Neural progenitor cell (in vitro differentiated cells): ENCODE measurements at regions not wholly inside any gene's neighbourhood (a gene's known extent, or its start where the extent isn't known, plus 50 kb on each side); places are given as distances from the start of the nearest gene placed in this dataset.

ENCODE experiments used
- DNase-seq: peaks from one replicate; pipeline ENCODE4 v3.0.0-alpha.2; 2016; ENCODE audit warnings: low spot score
- H2AFZ ChIP-seq: fragments of 200-600 bp; sonication (generic); replicated peaks from 2 replicates; pipeline ENCODE4 v1.6.1; 2016; ENCODE audit warnings: antibody characterized with exemption
- H3F3A ChIP-seq: fragments of 200-600 bp; sonication (generic); 2 replicates; pipeline ENCODE4 v1.6.1; 2016; ENCODE audit warnings: antibody characterized with exemption, low read depth
- H3K27ac ChIP-seq: fragments of 200-600 bp; sonication (generic); 2 replicates; pipeline ENCODE4 v1.5.1; 2016; ENCODE audit warnings: mild to moderate bottlenecking
- H3K27me3 ChIP-seq: fragments of 200-600 bp; sonication (generic); 2 replicates; pipeline ENCODE4 v1.6.1; 2016; ENCODE audit warnings: mild to moderate bottlenecking, moderate library complexity
- H3K36me3 ChIP-seq: fragments of 200-600 bp; sonication (generic); 2 replicates; pipeline ENCODE4 v1.5.1; 2016
- H3K4me1 ChIP-seq: fragments of 200-600 bp; sonication (generic); 2 replicates; pipeline ENCODE4 v1.6.1; 2016; ENCODE audit warnings: mixed run types
- H3K4me2 ChIP-seq: fragments of 200-600 bp; sonication (generic); 2 replicates; pipeline ENCODE4 v1.6.1; 2016
- H3K4me3 ChIP-seq: fragments of 200-600 bp; sonication (generic); 2 replicates; pipeline ENCODE4 v1.5.1; 2016
- H3K79me2 ChIP-seq: fragments of 200-600 bp; sonication (generic); 2 replicates; pipeline ENCODE4 v1.6.1; 2016; ENCODE audit warnings: low read depth
- H3K9ac ChIP-seq: fragments of 200-600 bp; sonication (generic); 2 replicates; pipeline ENCODE4 v1.6.1; 2016
- H3K9me3 ChIP-seq: fragments of 200-600 bp; sonication (generic); 2 replicates; pipeline ENCODE4 v1.5.1; 2016; ENCODE audit warnings: low read depth
- H4K20me1 ChIP-seq: fragments of 200-600 bp; sonication (generic); 2 replicates; pipeline ENCODE4 v1.6.1; 2016; ENCODE audit warnings: low read depth
- H3K27ac Mint-ChIP-seq: 3 replicates; pipeline ENCODE4 v1.8.0; 2021; ENCODE audit warnings: mixed read lengths
- H3K27me3 Mint-ChIP-seq: 2 replicates; pipeline ENCODE4 v1.8.0; 2022; ENCODE audit warnings: low read depth, mild to moderate bottlenecking, inconsistent platforms, moderate library complexity, mixed read lengths; ENCODE audit not compliant: insufficient read depth
- H3K36me3 Mint-ChIP-seq: 3 replicates; pipeline ENCODE4 v1.8.0; 2021; ENCODE audit warnings: mixed read lengths
- H3K4me1 Mint-ChIP-seq: 3 replicates; pipeline ENCODE4 v1.8.0; 2021; ENCODE audit warnings: mixed read lengths
- H3K4me3 Mint-ChIP-seq: 3 replicates; pipeline ENCODE4 v1.8.0; 2021; ENCODE audit warnings: mild to moderate bottlenecking, moderate library complexity, mixed read lengths
- H3K9me3 Mint-ChIP-seq: 3 replicates; pipeline ENCODE4 v1.8.0; 2020; ENCODE audit warnings: mixed read lengths
- CTCF ChIP-seq: fragments of 200-600 bp; sonication (generic); IDR thresholded peaks from 2 replicates; pipeline ENCODE4 v1.5.1; 2017; ENCODE audit warnings: antibody characterized with exemption, mild to moderate bottlenecking
- EZH2 ChIP-seq: fragments of 200-600 bp; sonication (generic); IDR thresholded peaks from 2 replicates; pipeline ENCODE4 v1.6.1; 2017; ENCODE audit warnings: antibody characterized with exemption, mild to moderate bottlenecking, moderate library complexity
- EZH2phosphoT487 ChIP-seq: fragments of 200-600 bp; sonication (generic); IDR thresholded peaks from 2 replicates; pipeline ENCODE4 v1.6.1; 2017; ENCODE audit warnings: antibody characterized with exemption

GRCh38 chr9:26373616-26374015 lies 519.0 kb downstream of the CAAP1 start:
- H3F3A ChIP-seq: no peaks in the 10 kb centered on the region
- no peaks in the 10 kb centered on the region for H3K9me3 ChIP-seq
- no peak overlapping the region for H3K4me2 ChIP-seq
- H2AFZ ChIP-seq: no peak overlapping the region
- H3K27ac ChIP-seq: no peak overlapping the region
- TF ChIP-seq EZH2phosphoT487 (no peak), EZH2 (no peak), CTCF (no peak)
- H3K9me3 Mint-ChIP-seq: peaks cover under 1% of the 10 kb centered on the region
- no peak overlapping the region for H3K4me3 Mint-ChIP-seq
- no peaks in the 10 kb centered on the region for H3K4me1 ChIP-seq
- no peak overlapping the region for H3K27ac Mint-ChIP-seq
- H3K9ac ChIP-seq: no peak overlapping the region
- no peak for DNase-seq
- no peaks in the 10 kb centered on the region for H3K27me3 ChIP-seq
- no peak overlapping the region for H3K4me3 ChIP-seq
- no peaks in the 10 kb centered on the region for H3K36me3 ChIP-seq
- H3K27me3 Mint-ChIP-seq: no peaks in the 10 kb centered on the region
- no peaks in the 10 kb centered on the region for H4K20me1 ChIP-seq
- H3K79me2 ChIP-seq: no peaks in the 10 kb centered on the region
- no peaks in the 10 kb centered on the region for H3K4me1 Mint-ChIP-seq
- H3K36me3 Mint-ChIP-seq: no peaks in the 10 kb centered on the region

- H3K27ac Mint-ChIP-seq: no peak overlapping the region
- H3K4me3 Mint-ChIP-seq: no peak overlapping the region
- Histone ChIP-seq H3K36me3 (no peaks in the 10 kb centered on the region), H3K4me3 (no peak overlapping the region), H3K27me3 (no peaks in the 10 kb centered on the region), H4K20me1 (no peaks in the 10 kb centered on the region), H2AFZ (no peak overlapping the region), H3K27ac (no peak overlapping the region), H3K9me3 (no peaks in the 10 kb centered on the region), H3F3A (no peaks in the 10 kb centered on the region), H3K79me2 (no peaks in the 10 kb centered on the region), H3K4me2 (no peak overlapping the region), H3K9ac (no peak overlapping the region), H3K4me1 (no peaks in the 10 kb centered on the region)
- TF ChIP-seq EZH2phosphoT487: no peak
- no peak for TF ChIP-seq CTCF
- TF ChIP-seq EZH2: no peak
- no peaks in the 10 kb centered on the region for H3K36me3 Mint-ChIP-seq
- no peaks in the 10 kb centered on the region for H3K27me3 Mint-ChIP-seq
- DNase-seq: no peak
- H3K4me1 Mint-ChIP-seq: no peaks in the 10 kb centered on the region
- no peaks in the 10 kb centered on the region for H3K9me3 Mint-ChIP-seq
Measured at GRCh38 chr9:26371236-26371635, 521.4 kb downstream of the CAAP1 start.

- Histone ChIP-seq H3K9ac (no peak overlapping the region), H4K20me1 (no peaks in the 10 kb centered on the region), H3K4me2 (no peak overlapping the region), H3K4me3 (no peak overlapping the region), H2AFZ (no peak overlapping the region), H3F3A (no peaks in the 10 kb centered on the region), H3K36me3 (no peaks in the 10 kb centered on the region), H3K9me3 (no peaks in the 10 kb centered on the region), H3K27ac (no peak overlapping the region), H3K79me2 (no peaks in the 10 kb centered on the region), H3K27me3 (no peaks in the 10 kb centered on the region), H3K4me1 (no peaks in the 10 kb centered on the region)
- DNase-seq: no peak
- Mint-ChIP-seq H3K4me3 (no peak overlapping the region), H3K27me3 (no peaks in the 10 kb centered on the region), H3K9me3 (no peaks in the 10 kb centered on the region), H3K36me3 (no peaks in the 10 kb centered on the region), H3K4me1 (no peaks in the 10 kb centered on the region), H3K27ac (no peak overlapping the region)
- no peak for TF ChIP-seq EZH2
- TF ChIP-seq EZH2phosphoT487: no peak
- no peak for TF ChIP-seq CTCF
Measured at GRCh38 chr9:26369093-26369492, 523.5 kb downstream of the CAAP1 start.

- Histone ChIP-seq H3K36me3 (no peaks in the 10 kb centered on the region), H3K27ac (no peak overlapping the region), H2AFZ (no peak overlapping the region), H4K20me1 (no peaks in the 10 kb centered on the region), H3F3A (no peaks in the 10 kb centered on the region), H3K9me3 (no peaks in the 10 kb centered on the region), H3K4me3 (no peak overlapping the region), H3K9ac (no peak overlapping the region), H3K4me1 (no peaks in the 10 kb centered on the region), H3K79me2 (no peaks in the 10 kb centered on the region), H3K4me2 (no peak overlapping the region), H3K27me3 (no peaks in the 10 kb centered on the region)
- no peaks in the 10 kb centered on the region for H3K4me1 Mint-ChIP-seq
- no peak overlapping the region for H3K27ac Mint-ChIP-seq
- no peaks in the 10 kb centered on the region for H3K36me3 Mint-ChIP-seq
- TF ChIP-seq EZH2 (no peak), CTCF (no peak), EZH2phosphoT487 (no peak)
- H3K27me3 Mint-ChIP-seq: no peaks in the 10 kb centered on the region
- no peaks in the 10 kb centered on the region for H3K9me3 Mint-ChIP-seq
- no peak overlapping the region for H3K4me3 Mint-ChIP-seq
- no peak for DNase-seq
Measured at GRCh38 chr9:26368241-26368640, 524.4 kb downstream of the CAAP1 start.
